GM23338 (cell line): ENCODE measurements at regions not wholly inside any gene's neighbourhood (a gene's known extent, or its start where the extent isn't known, plus 50 kb on each side); places are given as distances from the start of the nearest gene placed in this dataset.

Experiments
- CREB1 ChIP-seq: fragments of 250-450 bp; sonication (Bioruptor Pico); IDR thresholded peaks from 2 replicates; pipeline ENCODE4 v1.5.0; 2020; ENCODE audit warnings: low read depth, mild to moderate bottlenecking, moderate library complexity
- CTCF ChIP-seq, 2 experiments: fragments of 200-600 bp in 1 of 2; sonication (generic) in 1 of 2; conservative IDR thresholded peaks; 2 replicates each; pipeline versions ENCODE4 v1.5.1 to v1.6.1; 2016 to 2017; ENCODE audit warnings: antibody characterized with exemption in 2 of 2, low read depth in 2 of 2, mild to moderate bottlenecking in 2 of 2, moderate library complexity in 1 of 2
- ETS1 ChIP-seq: IDR thresholded peaks from 2 replicates; pipeline ENCODE4 v1.6.1; 2016; ENCODE audit warnings: antibody characterized with exemption
- EZH2 ChIP-seq: fragments of 200-600 bp; sonication (generic); IDR thresholded peaks from one replicate; pipeline ENCODE4 v1.8.0; 2017; ENCODE audit warnings: antibody characterized with exemption, mild to moderate bottlenecking, low read depth; ENCODE audit not compliant: unreplicated experiment
- EZH2phosphoT487 ChIP-seq: fragments of 200-600 bp; sonication (generic); IDR thresholded peaks from one replicate; pipeline ENCODE4 v1.8.1; 2018; ENCODE audit warnings: antibody characterized with exemption; ENCODE audit not compliant: unreplicated experiment
- NANOG ChIP-seq: IDR thresholded peaks from 2 replicates; pipeline ENCODE4 v1.6.1; 2016; ENCODE audit warnings: antibody characterized with exemption, borderline replicate concordance
- POLR2AphosphoS5 ChIP-seq: IDR thresholded peaks from 2 replicates; pipeline ENCODE4 v1.6.1; 2016; ENCODE audit warnings: antibody characterized with exemption, low read depth
- REST ChIP-seq: IDR thresholded peaks from one replicate; pipeline ENCODE4 v1.6.1; 2018; ENCODE audit warnings: antibody characterized with exemption; ENCODE audit not compliant: unreplicated experiment
- STAT1 ChIP-seq: IDR thresholded peaks from one replicate; pipeline ENCODE4 v1.6.1; 2016; ENCODE audit warnings: antibody characterized with exemption; ENCODE audit not compliant: unreplicated experiment
- ZNF114 ChIP-seq: fragments of 250-450 bp; sonication (Bioruptor Pico); IDR thresholded peaks from 2 replicates; pipeline ENCODE4 v1.5.0; 2020; ENCODE audit warnings: mild to moderate bottlenecking, moderate library complexity
- ZNF462 ChIP-seq: fragments of 250-450 bp; sonication (Bioruptor Pico); IDR thresholded peaks from 2 replicates; pipeline ENCODE4 v1.5.0; 2020; ENCODE audit warnings: mild to moderate bottlenecking, moderate library complexity

- peak; percentile 41; a peak in 3 of 4 replicates for TF ChIP-seq CTCF (conservative IDR thresholded peaks at IDR 0.05; ENCODE audit: low read depth in 2 of 2)
- no peak for TF ChIP-seq EZH2
- no peak for TF ChIP-seq REST
- no peak for TF ChIP-seq ETS1
- no peak for TF ChIP-seq EZH2phosphoT487
- no peak for TF ChIP-seq POLR2AphosphoS5
- TF ChIP-seq ZNF114 (CRISPR knock-in tag), result no peak
- TF ChIP-seq STAT1, result no peak
- TF ChIP-seq CREB1, result no peak
- TF ChIP-seq ZNF462 (CRISPR knock-in tag), result no peak
- no peak for TF ChIP-seq NANOG
Measured at GRCh38 chr9:102631559-102631958, 363.6 kb upstream of the CYLC2 start.
